ENCODE measurements at regions not wholly inside any gene's neighbourhood (a gene's known extent, or its start where the extent isn't known, plus 50 kb on each side); places are given as distances from the start of the nearest gene placed in this dataset.

GRCh38 chr2:9135822-9136558, 70.6 kb upstream of the ASAP2 start:
- no peak for DNase-seq

DNA sequence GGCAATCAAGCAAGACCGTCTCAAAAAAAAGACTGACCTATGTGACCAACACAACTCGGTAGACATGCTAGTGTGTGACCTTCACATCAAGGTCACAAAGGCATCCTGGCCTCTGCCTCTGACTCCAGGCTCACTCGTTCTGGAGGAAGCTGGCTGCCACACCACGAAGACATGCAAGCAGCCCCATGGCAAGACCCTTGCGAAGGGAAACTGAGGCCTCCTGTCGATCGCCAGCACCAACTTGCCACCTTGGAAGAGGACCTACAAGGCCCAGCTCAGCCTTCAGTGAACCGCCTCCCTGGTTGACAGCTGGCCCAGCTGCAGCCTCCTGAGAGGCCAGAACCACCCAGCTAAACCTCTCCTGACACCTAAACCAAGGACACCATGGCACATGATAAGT, 79.3 kb upstream of the ASAP2 start:
- DNase-seq = no peak

DNA sequence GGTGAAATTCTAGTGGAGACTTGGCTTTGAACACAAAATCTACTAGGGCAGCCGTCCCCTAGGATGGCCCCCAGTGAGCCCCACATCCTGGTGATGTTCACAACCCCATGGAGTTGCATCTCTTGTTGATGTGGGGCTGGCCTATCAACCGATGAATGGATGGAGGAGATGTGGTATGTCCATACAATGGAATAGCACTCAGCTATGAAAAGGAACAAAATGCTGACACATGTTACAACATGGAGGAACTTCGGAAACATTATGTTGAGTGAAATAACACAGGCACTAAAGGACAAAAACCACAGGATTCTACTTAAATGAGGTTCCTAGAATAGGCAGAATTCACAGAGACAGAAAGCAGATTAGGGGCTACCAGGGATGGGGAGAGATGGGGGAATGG, 80.1 kb upstream of the ASAP2 start:
- no peak for DNase-seq

- DNase-seq = no peak
Observed at GRCh38 chr2:9124231-9124741, 82.3 kb upstream of the ASAP2 start.

DNA sequence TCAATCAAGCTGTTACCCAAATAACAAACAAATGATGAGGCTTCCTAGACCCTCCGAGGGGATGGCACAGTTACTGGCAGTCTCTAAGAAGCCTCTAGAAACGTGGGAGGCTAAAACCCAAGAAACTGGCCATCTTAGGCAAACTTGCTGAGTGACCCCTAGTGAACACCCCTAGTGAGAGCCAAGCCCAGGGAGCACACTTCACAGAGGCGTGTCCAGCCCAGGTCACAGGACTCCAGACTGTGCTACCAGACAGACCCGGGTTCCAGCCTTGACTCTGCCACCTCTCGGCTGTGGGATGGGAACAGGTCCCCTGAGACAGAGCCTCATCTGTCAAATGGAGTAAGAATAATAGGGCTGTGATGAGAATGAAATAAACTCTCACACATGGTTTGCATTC, 83.5 kb upstream of the ASAP2 start:
- DNase-seq = no peak

GRCh38 chr2:9122367-9122766, 84.2 kb upstream of the ASAP2 start:
- DNase-seq = no peak

DNA sequence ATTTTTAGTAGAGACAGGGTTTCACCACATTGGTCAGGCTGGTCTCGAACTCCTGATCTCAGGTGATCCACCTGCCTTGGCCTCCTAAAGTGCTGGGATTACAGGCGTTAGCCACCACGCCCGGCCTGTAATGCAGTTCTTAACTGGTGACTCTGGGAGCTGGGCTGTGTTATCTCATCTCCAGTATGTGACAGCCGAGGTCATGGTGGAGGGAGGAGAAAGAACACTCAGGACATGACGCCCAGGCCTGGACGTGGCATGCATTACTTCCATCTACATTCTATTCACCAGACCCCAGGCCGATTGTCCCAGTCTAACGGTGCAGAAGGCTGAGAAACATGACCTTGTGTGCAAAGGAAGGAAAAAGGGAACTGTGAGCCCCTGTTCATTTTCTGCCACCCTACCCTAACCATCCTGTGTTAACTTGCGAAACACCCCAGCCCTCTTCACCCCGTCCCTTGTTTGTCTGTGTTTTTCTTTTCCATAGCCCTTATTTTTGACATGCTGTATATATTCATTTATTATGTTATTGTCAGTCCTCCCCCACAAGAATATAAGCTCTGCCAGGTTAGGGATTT, 88.1 kb upstream of the ASAP2 start:
- no peak for DNase-seq

DNA sequence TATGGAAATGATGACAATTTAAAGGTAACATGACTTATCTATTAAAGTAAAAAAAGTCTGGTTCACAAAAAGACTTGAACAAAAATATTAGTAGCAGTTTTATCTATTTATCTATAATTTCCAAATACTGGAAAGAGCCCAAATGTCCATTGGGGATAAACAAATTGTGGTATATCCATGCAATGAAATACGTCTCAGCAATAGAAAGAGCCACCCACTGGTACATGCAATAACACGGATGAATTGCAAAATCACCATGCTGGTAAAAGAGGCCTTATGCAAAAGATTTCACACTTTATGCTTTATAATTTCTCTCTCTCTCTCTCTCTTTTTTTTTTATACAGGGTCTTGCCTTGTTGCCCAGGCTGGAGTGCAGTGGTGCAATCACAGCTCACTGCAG, 91.4 kb upstream of the ASAP2 start:
- no peak for DNase-seq

DNA sequence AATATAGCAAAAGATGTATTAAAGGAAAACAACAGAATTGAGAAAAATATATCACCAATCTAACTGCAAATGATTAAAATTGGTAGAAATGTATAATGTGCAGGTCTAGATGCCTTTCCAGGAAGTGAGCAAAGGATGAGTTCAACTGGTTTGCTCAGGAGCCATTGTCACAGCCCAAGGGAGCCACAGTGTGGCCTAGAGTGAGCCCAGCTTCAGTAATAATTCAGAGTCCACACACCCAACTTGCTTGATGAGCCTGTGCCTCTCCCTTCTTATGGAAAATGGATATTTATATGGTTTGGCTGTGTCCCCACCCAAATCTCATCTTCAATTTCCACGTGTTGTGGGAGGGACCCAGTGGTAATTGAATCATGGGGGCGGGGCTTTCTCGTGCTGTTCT, 92.2 kb upstream of the ASAP2 start:
- no peak for DNase-seq

DNA sequence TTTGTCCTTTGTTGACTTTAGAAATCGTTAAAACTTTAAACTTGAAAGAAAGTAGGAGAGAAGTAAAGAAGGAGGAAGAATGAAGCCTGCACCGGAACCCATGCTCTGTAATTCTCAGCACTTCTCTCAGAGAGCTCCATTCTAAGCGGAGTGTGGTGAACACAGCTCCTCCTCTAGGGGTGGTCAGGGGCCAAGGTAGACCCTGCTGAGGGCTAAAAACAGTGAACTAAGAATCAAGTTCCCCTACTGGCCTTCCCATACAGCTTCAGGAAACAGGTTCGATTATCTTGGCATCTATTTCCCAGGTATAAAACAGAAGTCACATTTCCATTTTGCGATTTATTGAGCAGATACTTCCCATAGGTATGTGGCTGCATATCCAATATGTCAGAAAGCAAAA, 92.7 kb upstream of the ASAP2 start:
- no peak for DNase-seq

DNA sequence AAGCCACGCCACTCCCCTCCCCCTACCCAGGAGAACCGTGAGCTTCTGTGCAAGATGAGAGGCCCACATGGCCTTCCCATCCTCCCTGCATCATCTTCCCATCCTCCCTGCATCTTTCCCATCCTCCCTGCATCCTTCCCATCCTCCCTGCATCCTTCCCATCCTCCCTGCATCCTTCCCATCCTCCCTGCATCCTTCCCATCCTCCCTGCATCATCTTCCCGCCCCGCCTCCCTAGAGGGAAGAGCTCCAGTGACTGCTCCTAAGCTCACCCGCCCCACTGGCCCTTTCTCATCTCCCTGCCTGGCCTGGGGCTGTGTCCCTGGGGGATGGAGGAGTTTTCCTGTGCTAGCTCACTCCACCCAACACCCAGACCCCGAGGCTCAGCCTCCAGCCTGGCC, 93.3 kb upstream of the ASAP2 start:
- DNase-seq = no peak

DNA sequence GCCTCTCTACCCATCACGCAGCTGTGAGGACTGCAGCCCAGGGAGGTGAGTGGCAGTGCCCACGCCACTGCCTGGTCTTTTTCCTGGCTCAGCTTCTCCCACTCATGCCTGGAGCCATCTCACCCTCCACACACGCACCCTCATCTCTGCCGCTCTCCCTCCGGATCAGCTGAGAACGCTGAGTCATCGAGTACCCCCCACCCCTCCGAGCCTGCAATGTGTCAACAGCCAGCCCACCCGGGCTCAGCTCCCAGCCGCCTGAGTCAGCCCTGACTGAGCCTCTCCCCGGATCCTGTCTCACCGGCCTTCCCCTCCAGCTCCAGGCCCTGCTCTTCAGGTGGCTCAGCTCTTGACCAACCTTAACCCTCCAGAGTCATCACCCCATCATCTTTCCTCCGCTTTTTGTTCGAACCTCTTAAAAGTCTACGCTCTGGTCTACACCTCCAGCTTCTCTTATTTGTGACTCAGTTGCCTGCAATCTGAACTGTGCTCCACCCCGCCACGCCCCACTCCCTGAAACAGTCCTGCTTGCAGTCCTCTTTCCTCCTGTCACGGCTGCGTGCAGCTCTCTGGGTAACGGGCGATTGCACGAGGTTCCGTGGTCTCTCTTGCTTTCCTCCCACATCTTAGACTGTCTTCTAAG, 94.4 kb upstream of the ASAP2 start:
- no peak for DNase-seq

GRCh38 chr2:9110893-9111569, 95.6 kb upstream of the ASAP2 start:
- DNase-seq = no peak

- DNase-seq = no peak
Observed at GRCh38 chr2:9110346-9110884, 96.2 kb upstream of the ASAP2 start.

DNA sequence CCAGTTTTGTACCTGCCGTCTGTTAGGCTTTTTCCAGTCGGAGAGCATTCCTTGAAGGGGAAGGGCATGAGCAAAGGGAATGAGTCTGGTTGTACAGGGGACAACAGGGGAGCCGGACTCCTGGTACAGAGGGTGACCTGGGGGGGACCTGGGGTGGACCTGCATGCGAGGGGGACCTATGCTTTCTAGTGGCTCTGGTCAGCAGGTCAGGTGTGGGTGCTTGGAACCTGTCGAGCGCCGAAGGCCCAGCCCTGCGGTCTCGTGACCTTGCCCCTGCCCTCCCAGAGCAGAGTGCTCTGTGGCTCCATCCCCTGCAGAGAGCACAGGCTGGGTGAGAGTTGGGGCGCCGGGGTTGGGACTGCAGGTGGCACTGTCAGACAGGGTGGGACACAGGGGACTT, 96.7 kb upstream of the ASAP2 start:
- no peak for DNase-seq

GRCh38 chr2:9108210-9108967, 98.2 kb upstream of the ASAP2 start:
- no peak for DNase-seq

- DNase-seq = no peak
Observed at GRCh38 chr2:9107168-9108025, 99.2 kb upstream of the ASAP2 start.

DNA sequence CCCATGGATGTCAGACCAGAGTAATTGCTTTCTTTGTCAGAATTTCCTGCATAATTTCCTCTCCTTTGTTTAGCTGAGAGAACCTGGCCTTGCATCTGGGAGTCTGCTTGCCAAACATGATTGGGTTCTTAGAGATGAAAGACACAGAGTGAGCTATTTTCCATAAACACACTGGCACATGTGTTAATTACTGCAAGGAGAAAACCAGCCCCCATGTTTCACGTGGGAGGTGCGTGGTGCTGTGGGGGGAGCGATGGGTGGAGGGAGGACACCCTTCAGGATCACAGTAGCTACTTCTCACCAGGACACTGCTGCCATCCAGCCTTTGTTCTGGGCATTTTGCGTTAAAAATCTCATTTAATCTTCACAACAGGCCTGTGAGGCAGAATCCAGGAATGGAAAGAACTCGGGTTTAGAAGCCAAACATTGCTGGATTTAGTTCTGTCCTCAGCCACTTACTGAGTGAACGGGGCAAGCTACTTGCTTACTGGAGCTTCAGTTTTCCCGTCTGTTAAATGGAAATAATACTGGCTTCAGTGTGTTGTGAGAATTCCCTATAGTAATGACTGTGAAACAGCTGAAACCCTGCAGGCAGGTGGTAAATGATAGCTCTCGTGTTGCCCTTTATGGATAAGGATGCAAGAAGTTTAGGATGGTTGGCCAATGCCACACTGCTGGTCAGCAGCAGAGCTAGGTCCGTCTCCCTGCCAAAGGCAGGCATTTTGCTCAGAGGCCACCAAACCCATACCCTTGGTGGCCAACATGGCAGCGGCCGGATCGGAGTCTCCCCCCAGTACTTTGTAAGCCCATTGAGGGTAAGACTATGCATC, 100.1 kb upstream of the ASAP2 start:
- no peak for DNase-seq

- no peak for DNase-seq
Observed at GRCh38 chr2:9105601-9106337, 100.8 kb upstream of the ASAP2 start.
